Neural crest cell (in vitro differentiated cells): ENCODE measurements at regions not wholly inside any gene's neighbourhood (a gene's known extent, or its start where the extent isn't known, plus 50 kb on each side); places are given as distances from the start of the nearest gene placed in this dataset.

Experiments
- DNase-seq: peaks from one replicate; pipeline ENCODE4 v3.0.0; 2021; ENCODE audit warnings: low read depth, mixed read lengths, low spot score
- H3K27ac Mint-ChIP-seq: one replicate; pipeline ENCODE4 v1.8.0; 2021; ENCODE audit warnings: mild to moderate bottlenecking, mixed read lengths; ENCODE audit not compliant: unreplicated experiment
- H3K27me3 Mint-ChIP-seq: 2 replicates; pipeline ENCODE4 v1.8.0; 2021; ENCODE audit warnings: low read depth, mild to moderate bottlenecking, mixed read lengths
- H3K36me3 Mint-ChIP-seq: 2 replicates; pipeline ENCODE4 v1.8.0; 2021; ENCODE audit warnings: low read depth, mild to moderate bottlenecking, mixed read lengths
- H3K4me1 Mint-ChIP-seq: 2 replicates; pipeline ENCODE4 v1.8.0; 2021; ENCODE audit warnings: mixed read lengths
- H3K4me3 Mint-ChIP-seq: one replicate; pipeline ENCODE4 v1.8.0; 2021; ENCODE audit warnings: mild to moderate bottlenecking, mixed read lengths
- H3K9me3 Mint-ChIP-seq: 2 replicates; pipeline ENCODE4 v1.8.0; 2021; ENCODE audit warnings: mixed read lengths
- CTCF ChIP-seq: fragments of 200-600 bp; sonication (generic); conservative IDR thresholded peaks from 2 replicates; pipeline ENCODE4 v1.5.0; 2021; ENCODE audit warnings: antibody characterized with exemption, mild to moderate bottlenecking

GRCh38 chr4:10335050-10335449, 122.2 kb downstream of the ZNF518B start:
- no peak overlapping the region for H3K27ac Mint-ChIP-seq
- H3K4me1 Mint-ChIP-seq: peaks cover 9% of the 10 kb centered on the region
- H3K36me3 Mint-ChIP-seq: no peaks in the 10 kb centered on the region
- no peak for TF ChIP-seq CTCF
- no peak for DNase-seq
- H3K4me3 Mint-ChIP-seq: no peak overlapping the region
- no peaks in the 10 kb centered on the region for H3K27me3 Mint-ChIP-seq
- no peaks in the 10 kb centered on the region for H3K9me3 Mint-ChIP-seq

DNA sequence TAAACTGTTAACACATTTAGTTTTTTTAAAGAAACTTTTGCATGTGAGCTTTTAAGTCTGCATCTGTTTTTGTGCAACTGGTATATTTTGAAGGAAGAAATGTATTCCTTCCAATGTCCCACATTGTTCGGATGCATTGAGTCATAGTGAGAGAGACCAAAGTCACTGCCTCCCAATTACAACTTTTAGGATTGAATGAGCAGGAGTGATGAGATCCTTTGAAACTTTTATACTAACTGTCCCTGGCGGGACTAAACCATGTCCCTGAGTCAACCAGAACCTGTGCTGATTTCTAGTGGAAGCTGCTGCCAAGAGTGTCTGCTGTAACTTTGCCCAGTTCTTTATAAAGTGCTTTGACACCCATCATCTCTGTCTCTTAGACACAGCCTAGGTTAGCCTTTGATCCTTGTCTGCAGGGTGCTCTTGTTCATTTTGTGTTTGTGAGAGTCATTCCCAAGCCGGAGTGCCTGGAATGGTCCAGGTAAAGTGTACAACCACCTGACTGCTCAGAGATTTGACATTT, 122.7 kb downstream of the ZNF518B start:
- Mint-ChIP-seq H3K27me3 (no peaks in the 10 kb centered on the region), H3K9me3 (no peaks in the 10 kb centered on the region), H3K27ac (no peak overlapping the region), H3K4me3 (no peak overlapping the region), H3K36me3 (no peaks in the 10 kb centered on the region), H3K4me1 (peaks cover 9% of the 10 kb centered on the region)
- DNase-seq: no peak
- TF ChIP-seq CTCF: no peak

GRCh38 chr4:10333942-10334341, 123.3 kb downstream of the ZNF518B start:
- DNase-seq: no peak
- no peak for TF ChIP-seq CTCF
- H3K4me1 Mint-ChIP-seq: peaks cover 9% of the 10 kb centered on the region

DNA sequence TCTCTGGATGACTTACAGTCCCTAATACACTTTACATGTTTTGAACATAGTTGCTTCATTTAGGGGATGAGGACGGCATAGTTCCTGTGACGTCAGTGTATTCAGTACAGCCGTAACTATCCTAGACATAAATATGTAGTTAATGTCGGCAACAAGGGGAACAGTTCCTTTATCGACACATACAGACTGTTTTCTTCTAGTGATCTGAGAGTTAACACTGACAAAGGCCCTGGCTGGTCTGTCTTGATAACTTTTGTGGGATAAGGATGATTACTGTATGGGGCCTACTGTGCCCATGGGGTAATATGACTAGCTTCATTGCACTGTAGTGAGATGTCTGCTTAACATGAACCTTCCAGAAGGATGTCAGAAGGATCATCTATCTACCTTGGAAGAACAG, 131.2 kb downstream of the ZNF518B start:
- no peak for DNase-seq
- Mint-ChIP-seq H3K36me3 (no peaks in the 10 kb centered on the region), H3K4me3 (no peak overlapping the region), H3K4me1 (no peaks in the 10 kb centered on the region), H3K27ac (no peak overlapping the region), H3K27me3 (peaks cover 7% of the 10 kb centered on the region), H3K9me3 (peaks cover 3% of the 10 kb centered on the region)
- no peak for TF ChIP-seq CTCF

More at GRCh38 chr4:10333942-10334341, 123.3 kb downstream of the ZNF518B start:
- no peaks in the 10 kb centered on the region for H3K27me3 Mint-ChIP-seq
- no peaks in the 10 kb centered on the region for H3K36me3 Mint-ChIP-seq
- no peak overlapping the region for H3K27ac Mint-ChIP-seq
- no peak overlapping the region for H3K4me3 Mint-ChIP-seq
- no peaks in the 10 kb centered on the region for H3K9me3 Mint-ChIP-seq

DNA sequence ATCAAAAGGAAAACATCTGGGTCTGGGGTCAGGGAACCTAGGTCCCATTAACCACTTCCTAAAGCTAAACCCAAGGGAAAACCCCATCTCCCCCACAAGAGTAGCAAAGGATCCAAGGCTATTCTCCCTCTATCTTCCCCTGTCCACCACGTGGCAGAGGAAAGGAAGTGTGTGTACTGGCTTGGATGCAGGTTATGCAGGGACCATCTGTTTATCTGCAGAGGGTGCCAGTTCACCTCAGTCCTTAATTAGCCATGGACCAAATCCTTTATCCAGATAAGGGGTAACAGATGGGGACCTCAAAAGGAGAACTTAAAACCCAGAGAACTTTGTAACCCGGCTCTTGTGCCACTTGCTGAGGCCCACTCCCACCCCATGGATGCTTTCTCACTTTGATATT, 135.3 kb downstream of the ZNF518B start:
- peaks cover 7% of the 10 kb centered on the region for H3K27me3 Mint-ChIP-seq
- no peaks in the 10 kb centered on the region for H3K36me3 Mint-ChIP-seq
- peaks cover 3% of the 10 kb centered on the region for H3K9me3 Mint-ChIP-seq
- no peak for TF ChIP-seq CTCF
- DNase-seq: no peak
- H3K4me1 Mint-ChIP-seq: no peaks in the 10 kb centered on the region
- no peak overlapping the region for H3K4me3 Mint-ChIP-seq
- H3K27ac Mint-ChIP-seq: no peak overlapping the region

DNA sequence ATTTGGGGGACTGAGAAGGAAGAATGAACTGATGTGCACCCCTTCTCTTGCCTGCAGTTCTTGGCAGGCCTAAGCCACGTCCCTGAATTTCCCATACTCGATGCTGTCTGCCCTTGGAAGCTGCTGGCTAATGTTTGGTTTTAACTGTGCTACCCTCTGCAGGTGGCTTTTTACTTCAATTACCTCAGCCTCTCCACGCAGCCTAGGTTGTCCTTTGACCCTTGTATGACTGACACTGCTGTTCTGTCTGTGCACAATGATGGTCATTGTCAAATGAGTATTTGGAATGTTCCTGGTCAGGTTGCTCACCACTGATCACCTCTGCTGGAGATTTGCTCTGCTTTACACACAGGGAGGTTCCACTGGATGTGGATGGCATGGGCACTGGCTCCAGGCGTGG, 137.1 kb downstream of the ZNF518B start:
- TF ChIP-seq CTCF: no peak
- no peak overlapping the region for H3K4me3 Mint-ChIP-seq
- H3K27ac Mint-ChIP-seq: no peak overlapping the region
- H3K4me1 Mint-ChIP-seq: no peaks in the 10 kb centered on the region
- DNase-seq: no peak
- H3K9me3 Mint-ChIP-seq: peaks cover 3% of the 10 kb centered on the region
- no peaks in the 10 kb centered on the region for H3K36me3 Mint-ChIP-seq
- peaks cover 7% of the 10 kb centered on the region for H3K27me3 Mint-ChIP-seq
